ENCODE measurements at regions not wholly inside any gene's neighbourhood (a gene's known extent, or its start where the extent isn't known, plus 50 kb on each side); places are given as distances from the start of the nearest gene placed in this dataset.
"Not testable (repeated sequence)": the region's sequence is repeated elsewhere in the genome, so short reads cannot be mapped to it uniquely, and the experiment has no call there.

DNA sequence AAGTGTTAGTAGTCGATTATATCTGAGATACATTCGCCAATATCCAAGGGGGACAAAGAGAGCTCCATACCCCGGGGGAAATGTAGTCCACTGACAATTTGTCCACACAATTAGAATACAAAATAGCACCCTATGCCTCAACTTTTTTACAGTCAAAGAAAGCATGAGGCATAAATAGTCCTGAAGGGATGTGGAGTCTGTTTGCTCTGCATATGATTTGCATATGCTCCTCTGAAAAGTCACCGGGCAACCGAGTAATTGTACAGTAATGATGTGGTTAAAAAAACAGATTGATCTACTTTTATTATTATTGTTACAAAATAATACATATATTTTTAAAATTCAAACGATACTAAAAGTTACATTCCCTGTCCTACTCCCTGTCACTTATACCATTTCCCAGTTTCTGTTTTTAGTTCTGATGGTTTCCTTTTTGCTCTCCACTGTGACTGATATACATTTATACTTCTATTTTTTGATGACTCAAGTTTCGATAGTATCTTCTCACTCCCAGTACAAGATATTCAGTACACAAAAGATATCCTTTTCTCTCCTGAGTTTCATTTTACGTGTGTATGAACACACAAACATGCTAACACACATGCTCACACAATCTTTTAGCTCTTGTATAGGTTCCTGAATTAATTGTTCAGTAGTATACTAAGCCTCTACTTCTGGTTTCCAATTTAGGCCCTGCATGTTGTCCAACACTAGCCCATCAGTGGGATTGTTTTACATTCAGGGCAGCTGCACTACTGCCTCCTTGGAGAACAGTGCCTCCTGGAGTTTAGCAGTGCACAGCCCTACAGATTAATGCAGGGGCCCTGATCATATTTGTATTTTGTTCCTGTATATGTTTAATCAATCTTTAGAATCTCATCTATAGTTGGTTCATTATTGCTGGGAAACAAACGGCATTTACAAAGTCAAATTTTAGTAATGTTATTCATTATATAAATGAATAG lies 130.9 kb downstream of the TES start:
- no peak for DNase-seq (ENCODE audit: low read depth)

GRCh38 chr7:116342125-116342524 lies 131.8 kb downstream of the TES start:
- no peak for DNase-seq (ENCODE audit: low read depth)

DNA sequence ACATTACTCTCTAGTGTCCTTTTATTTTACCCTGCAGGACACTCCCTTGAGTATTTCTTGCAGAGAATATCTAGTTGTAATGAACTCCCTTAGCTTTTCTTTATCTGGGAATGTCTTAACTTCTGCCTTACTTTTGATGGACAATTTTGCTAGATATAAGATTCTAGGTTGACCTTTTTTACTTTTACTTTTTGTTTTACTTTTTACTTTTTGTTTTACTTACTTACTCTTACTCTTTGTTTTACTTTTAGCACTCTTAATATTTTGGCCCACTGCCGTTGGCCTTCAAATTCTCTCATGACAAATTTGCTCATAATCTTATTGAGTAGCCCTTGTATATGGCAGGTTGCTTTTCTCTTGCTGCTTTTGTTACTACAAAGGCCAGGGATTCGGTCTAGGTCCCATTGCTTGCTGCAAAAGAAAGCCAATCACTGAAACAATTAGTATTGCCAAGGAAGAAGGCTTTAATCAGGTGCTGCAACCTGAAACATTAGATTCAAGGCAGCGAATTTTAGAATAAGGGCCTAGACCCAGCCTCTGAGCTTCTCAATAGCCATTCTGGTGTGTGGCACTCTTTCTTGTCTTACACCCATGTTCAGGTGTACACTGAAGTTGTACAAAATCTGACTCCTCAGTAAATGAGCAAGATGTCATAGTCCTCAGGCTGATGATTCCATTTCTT lies 137.0 kb downstream of the TES start:
- no peak for DNase-seq (ENCODE audit: low read depth)

- DNase-seq (ENCODE audit: low read depth), result no peak
These were observed 138.0 kb downstream of the TES start for GRCh38 chr7:116348346-116348745.

GRCh38 chr7:116351966-116352365 lies 141.6 kb downstream of the TES start:
- no peak for DNase-seq (ENCODE audit: low read depth)

DNA sequence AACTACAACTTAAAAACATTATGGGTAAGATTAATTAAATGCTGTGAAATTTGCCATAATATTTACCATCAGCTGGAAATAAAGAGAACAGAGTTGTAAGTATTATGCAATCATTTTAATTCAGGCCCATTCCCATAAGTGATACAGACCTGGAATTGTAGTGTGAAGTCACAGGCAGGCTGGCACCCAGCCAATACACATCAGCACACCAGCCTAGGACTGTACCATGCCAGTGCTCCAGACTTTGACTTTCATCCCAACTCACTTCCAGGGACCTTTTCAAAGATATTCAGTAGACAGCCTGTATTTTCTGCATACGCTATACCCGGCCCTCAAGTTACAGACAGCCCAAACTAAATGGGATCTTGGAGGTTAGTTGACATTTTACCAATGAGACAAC lies 143.3 kb downstream of the TES start:
- DNase-seq (ENCODE audit: low read depth), result no peak

DNA sequence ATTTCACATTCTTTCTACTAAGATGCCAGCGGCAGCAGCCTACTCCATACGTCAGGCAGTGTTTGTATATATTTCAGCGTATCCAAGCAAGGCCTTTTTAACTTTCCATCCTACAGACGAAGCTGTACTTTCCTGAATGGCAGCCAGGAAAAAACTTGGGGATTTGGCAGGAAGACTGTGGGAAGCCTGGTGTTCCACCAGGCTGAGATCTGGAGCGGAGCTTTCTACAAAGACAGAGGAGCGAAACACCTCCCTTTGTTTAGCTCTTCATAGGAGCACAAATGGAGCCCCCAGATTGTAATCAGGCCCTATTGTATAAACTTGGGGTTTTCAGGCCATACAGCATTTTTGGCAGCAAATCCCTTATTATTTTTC lies 143.8 kb downstream of the TES start:
- peak; percentile 40 for DNase-seq (ENCODE audit: low read depth)

DNA sequence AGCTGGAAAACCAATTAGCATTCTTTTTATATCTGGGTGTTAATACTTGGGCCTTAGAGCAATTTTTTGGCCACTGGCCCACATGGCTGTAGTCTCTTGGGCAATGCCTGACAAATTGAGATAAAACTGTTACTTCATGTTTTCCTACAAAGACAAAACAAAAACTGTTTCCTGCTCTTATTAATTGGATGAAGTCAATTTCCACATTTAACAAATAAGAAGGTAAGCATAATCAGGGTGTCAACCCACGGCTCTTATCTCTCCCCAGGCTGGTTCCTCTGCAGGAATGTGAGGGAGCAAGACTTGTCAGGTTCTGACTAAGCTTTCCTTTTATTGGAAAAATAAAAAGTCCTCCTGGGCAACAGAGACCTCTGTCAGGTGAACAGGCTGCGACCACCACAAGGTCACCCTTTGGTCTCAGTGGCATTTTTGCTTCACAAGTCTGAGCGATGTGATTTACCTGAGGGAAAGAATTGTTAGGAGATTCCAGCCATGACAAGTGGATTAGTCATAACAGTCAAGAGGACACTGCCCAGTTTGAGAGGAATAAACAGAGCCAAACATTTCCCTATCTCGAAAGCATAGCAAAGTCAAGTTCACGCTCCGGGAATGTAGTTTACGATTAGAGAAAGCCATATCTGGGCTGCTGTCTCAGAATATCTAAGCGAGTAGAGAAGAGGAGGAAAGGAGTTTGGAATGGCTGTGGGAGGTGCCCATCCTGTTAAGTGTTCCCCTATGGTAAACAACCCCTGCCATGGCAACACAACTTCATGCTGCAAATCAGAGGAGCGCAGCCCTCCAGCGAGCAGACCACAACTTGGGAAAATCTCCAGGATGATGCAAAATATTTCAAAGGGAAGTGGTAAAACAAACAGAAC lies 144.4 kb downstream of the TES start:
- peak; percentile 98 for DNase-seq (ENCODE audit: low read depth)

- DNase-seq (ENCODE audit: low read depth), result no peak
These were observed 144.1 kb upstream of the CAV2 start for GRCh38 chr7:116355424-116355765.

DNA sequence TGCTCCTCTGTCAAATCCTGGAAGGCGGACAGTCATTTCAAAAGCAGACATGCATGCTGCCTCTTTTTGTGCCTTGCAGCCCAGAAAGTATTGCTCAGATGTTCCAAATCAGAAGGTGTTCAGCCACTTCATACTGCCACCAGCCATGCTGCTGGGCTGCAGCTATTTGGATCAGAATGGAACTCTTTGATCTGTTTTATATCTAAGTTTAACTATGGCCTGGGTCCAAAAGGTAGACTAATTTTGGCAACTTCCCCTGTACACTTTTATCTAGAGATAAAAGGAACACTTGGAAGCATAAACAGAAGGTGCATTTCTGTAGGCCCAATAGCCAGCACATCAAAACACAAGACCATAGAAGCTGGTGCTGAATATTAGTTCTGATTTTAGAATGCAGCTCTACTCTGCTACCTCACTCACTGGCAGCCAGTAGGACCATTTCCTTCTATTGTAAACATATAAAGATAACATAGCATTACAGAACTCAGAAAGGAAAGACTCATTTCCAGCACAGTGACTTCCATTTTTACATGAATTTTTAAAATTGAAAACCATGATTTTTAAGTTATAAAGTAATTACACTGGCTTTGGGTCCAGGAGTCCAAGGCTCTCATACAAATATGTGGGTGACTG lies 143.1 kb upstream of the CAV2 start:
- no peak for DNase-seq (ENCODE audit: low read depth)

DNA sequence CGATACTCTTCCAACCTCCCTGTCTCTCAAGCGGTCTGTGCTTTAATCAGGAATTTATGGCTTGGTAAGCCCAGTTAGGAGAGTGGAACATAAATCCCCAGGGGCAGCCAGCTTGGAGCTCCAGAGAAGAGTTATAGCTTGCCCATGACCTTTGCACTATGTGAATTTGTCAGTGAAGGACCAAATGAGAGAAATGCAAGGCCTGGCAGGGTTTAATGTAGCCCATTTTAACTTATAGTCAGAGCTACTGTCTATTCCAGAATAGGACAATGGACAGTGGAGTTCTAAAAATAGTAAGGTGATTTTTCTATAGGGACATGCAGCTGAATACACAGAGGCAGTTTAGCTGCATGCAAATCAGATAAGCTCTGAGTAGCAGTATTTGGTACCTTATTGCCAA lies 142.6 kb upstream of the CAV2 start:
- no peak for DNase-seq (ENCODE audit: low read depth)

DNA sequence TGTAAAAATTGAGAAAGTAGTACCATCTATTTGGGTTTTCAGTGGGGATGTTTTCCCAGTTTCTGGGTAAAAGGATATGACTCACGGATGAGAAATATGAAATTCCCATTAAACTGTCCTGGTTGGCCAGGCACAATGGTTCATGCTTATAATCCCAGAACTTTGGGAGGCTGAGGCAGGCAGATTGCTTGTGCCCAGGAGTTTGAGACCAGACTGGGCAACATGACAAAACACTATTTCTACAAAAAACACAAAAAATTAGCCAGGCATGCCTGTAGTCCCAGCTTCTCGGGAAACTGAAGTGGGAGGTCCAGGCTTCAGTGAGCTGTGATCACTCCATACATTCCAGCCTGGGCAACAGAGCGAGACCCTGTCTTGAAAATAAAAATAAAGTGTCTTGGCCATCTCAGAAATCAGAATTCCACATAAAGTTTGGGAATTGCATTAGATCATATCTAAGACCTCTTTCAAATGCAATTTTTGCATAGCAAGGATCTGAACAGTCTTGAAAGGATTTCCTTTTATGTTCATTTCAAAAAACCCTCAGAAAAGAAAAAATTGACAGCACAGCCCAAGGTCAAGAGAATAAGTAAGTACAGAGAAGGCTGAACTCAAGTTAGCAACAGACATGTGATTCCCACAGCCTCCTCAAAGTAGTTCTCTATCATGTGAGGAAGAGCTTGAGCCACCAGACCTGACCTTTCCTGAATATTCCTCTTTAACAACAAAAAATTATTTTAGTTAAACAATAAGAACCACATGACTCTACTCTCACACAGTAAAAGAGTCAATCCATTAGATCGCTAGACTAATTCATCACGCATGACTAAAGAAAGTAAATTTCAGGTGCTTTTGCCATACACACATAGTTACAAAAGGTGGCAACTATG lies 141.5 kb upstream of the CAV2 start:
- DNase-seq (ENCODE audit: low read depth), result no peak

- DNase-seq (ENCODE audit: low read depth), result no peak
These were observed 137.8 kb upstream of the CAV2 start for GRCh38 chr7:116361767-116362166.

- no peak for DNase-seq (ENCODE audit: low read depth)
These were observed 135.7 kb upstream of the CAV2 start for GRCh38 chr7:116363637-116364432.

DNA sequence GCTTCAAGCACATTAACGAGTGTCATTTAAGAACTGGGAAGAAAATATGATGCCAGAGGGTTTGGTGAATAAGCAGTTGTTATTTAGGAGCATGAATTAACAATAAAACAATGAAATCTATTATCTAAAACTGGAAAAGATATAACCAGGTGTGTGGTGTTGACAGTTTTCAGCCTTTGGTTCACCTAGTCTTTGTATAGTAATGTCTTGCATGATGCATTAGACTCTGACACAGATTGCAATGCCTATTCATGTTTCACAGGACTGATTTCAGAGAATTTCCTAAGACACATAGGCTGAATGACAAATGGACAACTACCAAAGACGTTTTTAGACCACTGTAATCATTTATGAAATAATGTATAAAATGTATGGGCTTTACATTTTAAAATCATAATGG lies 135.1 kb upstream of the CAV2 start:
- DNase-seq (ENCODE audit: low read depth), result no peak

DNA sequence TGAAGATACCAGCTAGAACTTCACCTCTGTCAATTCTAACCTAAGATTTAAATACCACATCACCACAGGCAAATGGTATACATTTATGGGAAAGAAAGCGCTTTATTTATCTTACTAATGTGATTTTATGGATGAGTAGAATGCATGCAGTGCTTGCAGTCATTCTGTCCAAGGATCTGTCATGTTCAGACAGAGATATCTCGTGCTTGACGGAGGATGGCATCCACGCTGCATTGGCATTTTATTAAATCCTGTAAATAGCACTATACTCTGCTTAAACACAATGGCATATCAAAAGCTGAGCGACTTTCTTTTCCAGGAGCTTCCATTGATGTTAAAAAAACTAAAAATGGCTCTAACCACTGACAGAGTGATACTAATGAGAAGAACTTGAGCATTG lies 133.7 kb upstream of the CAV2 start:
- DNase-seq (ENCODE audit: low read depth), result no peak

GRCh38 chr7:116367171-116367813 lies 132.2 kb upstream of the CAV2 start:
- no peak for DNase-seq (ENCODE audit: low read depth)

DNA sequence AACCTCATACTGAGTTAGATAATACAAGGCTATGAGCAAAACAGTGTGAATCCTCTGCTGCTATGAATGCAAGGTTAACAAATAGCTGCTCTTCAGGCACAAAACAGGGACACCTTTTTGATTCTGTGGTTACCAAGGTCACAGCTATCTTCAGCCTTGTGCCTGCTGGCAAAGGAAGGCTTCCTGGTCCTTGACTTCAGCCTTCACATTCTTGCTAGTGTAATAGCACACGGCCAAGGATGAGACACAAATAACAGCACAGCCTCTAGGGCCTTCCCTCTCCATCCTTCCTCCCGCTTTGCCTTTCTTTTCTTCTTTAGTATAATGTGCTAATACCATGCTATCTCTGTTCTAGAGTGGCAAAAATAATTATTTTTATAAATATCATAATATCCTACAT lies 130.6 kb upstream of the CAV2 start:
- no peak for DNase-seq (ENCODE audit: low read depth)

DNA sequence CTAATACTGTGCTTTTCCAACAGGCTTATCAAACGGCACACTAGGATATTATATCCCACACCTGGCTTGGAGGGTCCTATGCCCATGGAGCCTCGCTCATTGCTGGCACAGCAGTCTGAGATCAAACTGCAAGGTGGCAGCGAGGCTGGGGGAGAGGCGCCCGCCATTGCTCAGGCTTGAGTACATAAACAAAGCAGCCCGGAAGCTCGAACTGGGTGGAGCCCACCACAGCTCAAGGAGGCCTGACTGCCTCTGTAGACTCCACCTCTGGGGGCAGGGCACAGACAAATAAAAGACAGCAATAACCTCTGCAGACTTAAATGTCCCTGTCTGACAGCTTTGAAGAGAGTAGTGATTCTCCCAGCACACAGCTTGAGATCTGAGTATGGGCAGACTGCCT lies 128.0 kb upstream of the CAV2 start:
- not testable (repeated sequence) for DNase-seq (ENCODE audit: low read depth)

DNA sequence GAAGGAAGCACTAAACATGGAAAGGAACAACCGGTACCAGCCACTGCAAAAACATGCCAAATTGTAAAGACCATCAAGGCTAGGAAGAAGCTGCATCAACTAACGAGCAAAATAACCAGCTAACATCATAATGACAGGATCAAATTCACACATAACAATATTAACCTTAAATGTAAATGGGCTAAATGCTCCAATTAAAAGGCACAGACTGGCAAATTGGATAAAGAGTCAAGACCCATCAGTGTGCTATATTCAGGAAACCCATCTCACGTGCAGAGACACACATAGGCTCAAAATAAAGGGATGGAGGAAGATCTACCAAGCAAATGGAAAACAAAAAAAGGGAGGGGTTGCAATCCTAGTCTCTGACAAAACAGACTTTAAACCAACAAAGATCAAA lies 126.3 kb upstream of the CAV2 start:
- DNase-seq (ENCODE audit: low read depth), result not testable (repeated sequence)

Measured in GM04504 (cell line).